ENCODE measurements at regions not wholly inside any gene's neighbourhood (a gene's known extent, or its start where the extent isn't known, plus 50 kb on each side); places are given as distances from the start of the nearest gene placed in this dataset.

DNA sequence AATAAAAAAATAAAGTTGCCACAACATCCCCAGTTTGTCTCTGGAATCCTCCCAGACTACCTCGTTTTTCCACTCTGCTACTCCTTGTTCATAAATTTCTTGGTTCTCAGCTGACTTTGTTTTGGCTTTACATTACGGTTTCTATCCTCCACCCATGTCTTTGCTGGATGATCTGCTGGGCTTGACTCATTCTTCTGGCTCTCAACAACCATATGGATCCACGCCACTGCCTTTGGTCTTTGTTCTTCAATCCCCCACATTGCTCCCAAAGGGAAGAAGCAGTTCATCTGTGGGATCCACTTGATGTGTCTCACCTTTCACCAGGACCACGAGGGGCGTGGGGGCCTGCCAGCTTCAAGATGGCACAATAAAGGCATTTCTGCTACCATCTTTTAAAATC lies 67.1 kb upstream of the NBL1 start:
- no peak overlapping the region for H3K27ac Mint-ChIP-seq (ENCODE audit: unreplicated experiment)
- DNase-seq (ENCODE audit: extremely low spot score, unreplicated experiment) = no peak

DNA sequence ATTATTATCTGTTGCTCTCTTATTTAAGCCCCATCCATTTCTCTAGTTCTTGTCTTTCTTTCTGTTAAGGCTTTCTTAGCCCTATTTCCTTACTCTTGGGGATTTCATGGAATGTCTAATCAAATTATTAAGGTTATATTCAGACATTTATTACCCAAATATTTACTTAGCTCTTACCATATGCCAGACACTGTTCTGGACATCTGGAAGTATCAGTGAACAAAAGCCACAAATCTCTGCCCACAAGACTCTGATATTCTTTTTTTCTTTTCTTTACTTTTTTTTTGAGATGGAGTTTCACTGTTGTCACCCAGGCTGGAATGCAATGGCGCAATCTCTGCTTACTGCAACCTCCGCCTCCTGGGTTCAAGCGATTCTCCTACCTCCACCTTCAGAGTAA lies 74.3 kb upstream of the NBL1 start:
- H3K4me1 Mint-ChIP-seq (ENCODE audit: unreplicated experiment) = peaks cover 3% of the 10 kb centered on the region
- no peak for DNase-seq (ENCODE audit: extremely low spot score, unreplicated experiment)

More for the DNA sequence above, 67.1 kb upstream of the NBL1 start:
- Mint-ChIP-seq H3K4me1 (ENCODE audit: unreplicated experiment) (no peaks in the 10 kb centered on the region), H3K27me3 (ENCODE audit: unreplicated experiment) (peaks cover 35% of the 10 kb centered on the region), H3K4me3 (ENCODE audit: unreplicated experiment) (no peak overlapping the region), H3K9me3 (ENCODE audit: unreplicated experiment) (no peaks in the 10 kb centered on the region), H3K36me3 (ENCODE audit: unreplicated experiment) (no peaks in the 10 kb centered on the region)
- TF ChIP-seq, protein P1, sequence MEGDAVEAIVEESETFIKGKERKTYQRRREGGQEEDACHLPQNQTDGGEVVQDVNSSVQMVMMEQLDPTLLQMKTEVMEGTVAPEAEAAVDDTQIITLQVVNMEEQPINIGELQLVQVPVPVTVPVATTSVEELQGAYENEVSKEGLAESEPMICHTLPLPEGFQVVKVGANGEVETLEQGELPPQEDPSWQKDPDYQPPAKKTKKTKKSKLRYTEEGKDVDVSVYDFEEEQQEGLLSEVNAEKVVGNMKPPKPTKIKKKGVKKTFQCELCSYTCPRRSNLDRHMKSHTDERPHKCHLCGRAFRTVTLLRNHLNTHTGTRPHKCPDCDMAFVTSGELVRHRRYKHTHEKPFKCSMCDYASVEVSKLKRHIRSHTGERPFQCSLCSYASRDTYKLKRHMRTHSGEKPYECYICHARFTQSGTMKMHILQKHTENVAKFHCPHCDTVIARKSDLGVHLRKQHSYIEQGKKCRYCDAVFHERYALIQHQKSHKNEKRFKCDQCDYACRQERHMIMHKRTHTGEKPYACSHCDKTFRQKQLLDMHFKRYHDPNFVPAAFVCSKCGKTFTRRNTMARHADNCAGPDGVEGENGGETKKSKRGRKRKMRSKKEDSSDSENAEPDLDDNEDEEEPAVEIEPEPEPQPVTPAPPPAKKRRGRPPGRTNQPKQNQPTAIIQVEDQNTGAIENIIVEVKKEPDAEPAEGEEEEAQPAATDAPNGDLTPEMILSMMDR (IDR thresholded peaks at IDR 0.05) = no peak

DNA sequence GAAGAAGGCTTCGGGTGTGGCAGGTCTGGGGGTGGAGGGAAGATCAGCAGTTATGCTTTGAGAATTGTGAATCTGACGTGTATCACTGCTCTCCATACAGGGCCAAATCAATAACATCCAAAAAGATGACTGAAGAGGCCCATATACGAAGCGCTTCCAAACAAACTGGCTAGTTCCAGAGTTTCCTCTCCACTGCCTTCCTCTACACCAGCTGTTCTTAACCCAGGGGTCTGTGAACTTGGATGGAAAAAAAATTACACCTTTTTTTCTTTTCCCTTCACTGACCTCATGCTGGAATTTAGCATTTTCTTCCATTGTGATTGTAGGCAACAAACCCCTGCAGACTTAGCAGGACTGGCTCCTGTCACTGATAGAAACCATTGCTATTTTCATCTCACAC lies 77.1 kb upstream of the NBL1 start:
- TF ChIP-seq, protein P1 (IDR thresholded peaks at IDR 0.05) = no peak
- peaks cover 3% of the 10 kb centered on the region for H3K9me3 Mint-ChIP-seq (ENCODE audit: unreplicated experiment)
- no peak for DNase-seq (ENCODE audit: extremely low spot score, unreplicated experiment)
- peaks cover 16% of the 10 kb centered on the region for H3K4me1 Mint-ChIP-seq (ENCODE audit: unreplicated experiment)
- H3K4me3 Mint-ChIP-seq (ENCODE audit: unreplicated experiment) = no peak overlapping the region
- no peaks in the 10 kb centered on the region for H3K36me3 Mint-ChIP-seq (ENCODE audit: unreplicated experiment)
- H3K27ac Mint-ChIP-seq (ENCODE audit: unreplicated experiment) = no peak overlapping the region
- H3K27me3 Mint-ChIP-seq (ENCODE audit: unreplicated experiment) = peaks cover 7% of the 10 kb centered on the region

More for the DNA sequence above, 74.3 kb upstream of the NBL1 start:
- TF ChIP-seq, protein P1 (IDR thresholded peaks at IDR 0.05) = no peak
- H3K27ac Mint-ChIP-seq (ENCODE audit: unreplicated experiment) = no peak overlapping the region
- H3K4me3 Mint-ChIP-seq (ENCODE audit: unreplicated experiment) = no peak overlapping the region
- peaks cover 15% of the 10 kb centered on the region for H3K27me3 Mint-ChIP-seq (ENCODE audit: unreplicated experiment)
- peaks cover 3% of the 10 kb centered on the region for H3K9me3 Mint-ChIP-seq (ENCODE audit: unreplicated experiment)
- H3K36me3 Mint-ChIP-seq (ENCODE audit: unreplicated experiment) = no peaks in the 10 kb centered on the region

DNA sequence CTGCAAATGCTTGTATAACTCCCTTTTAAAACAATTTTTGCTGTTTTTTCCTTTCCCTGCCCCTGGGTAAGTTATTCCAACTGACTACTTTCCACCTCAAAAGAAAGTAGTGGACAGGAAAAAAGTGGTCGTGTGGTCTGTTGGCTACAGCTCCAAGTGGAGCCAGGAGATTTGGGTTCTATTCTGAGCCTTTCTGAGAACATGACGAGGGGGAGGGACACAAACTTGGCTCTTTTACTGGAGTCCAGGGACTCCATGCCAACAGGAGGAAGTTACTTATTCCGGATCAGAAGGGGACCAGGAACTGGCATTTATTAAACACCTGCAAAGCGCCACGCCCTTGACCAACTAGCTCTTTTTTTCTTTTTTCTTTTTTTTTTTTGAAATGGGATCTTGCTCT lies 79.0 kb upstream of the CAPZB start:
- H3K36me3 Mint-ChIP-seq (ENCODE audit: unreplicated experiment) = no peaks in the 10 kb centered on the region
- H3K27me3 Mint-ChIP-seq (ENCODE audit: unreplicated experiment) = no peaks in the 10 kb centered on the region
- TF ChIP-seq, protein P1 (IDR thresholded peaks at IDR 0.05) = no peak
- no peak overlapping the region for H3K4me3 Mint-ChIP-seq (ENCODE audit: unreplicated experiment)
- no peak for DNase-seq (ENCODE audit: extremely low spot score, unreplicated experiment)
- H3K27ac Mint-ChIP-seq (ENCODE audit: unreplicated experiment) = no peak overlapping the region
- peaks cover 15% of the 10 kb centered on the region for H3K4me1 Mint-ChIP-seq (ENCODE audit: unreplicated experiment)
- no peaks in the 10 kb centered on the region for H3K9me3 Mint-ChIP-seq (ENCODE audit: unreplicated experiment)

DNA sequence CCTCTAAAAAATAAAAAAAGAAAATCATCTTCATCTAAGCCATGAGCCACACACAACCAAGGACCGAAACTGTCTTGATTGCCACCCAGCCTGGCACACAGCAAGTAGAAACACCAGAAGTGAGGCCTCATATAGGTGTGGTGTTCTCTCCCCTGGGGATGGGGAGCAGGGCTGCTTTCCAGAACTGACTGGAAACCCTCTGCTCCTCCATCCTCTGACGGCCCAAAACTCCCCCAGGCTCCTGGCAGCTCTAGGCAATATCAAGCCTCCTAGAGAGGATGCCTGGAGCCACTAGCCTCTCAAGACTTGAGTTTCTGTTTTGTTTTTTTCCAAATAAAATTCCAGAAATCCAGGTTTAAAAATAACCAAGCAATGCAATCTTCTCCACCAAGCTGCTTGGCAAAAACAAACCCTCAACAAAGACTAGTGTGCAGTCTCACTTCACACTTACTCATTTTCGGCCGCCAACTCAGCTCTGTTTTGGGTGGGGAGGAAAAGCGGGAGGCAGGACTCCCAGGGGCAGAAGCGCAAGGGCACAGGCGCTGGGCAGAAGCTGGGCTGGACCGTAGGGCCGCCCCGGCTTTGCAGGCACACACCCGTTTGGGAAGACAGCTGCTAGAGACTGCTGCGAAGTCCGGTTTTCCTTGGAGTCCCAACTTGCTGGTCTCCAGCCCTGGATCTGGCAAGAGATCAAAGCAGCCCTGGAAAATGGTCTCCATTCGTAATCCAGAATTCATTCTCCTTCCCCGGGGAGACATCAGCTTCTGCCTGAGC lies 78.2 kb upstream of the CAPZB start:
- H3K27ac Mint-ChIP-seq (ENCODE audit: unreplicated experiment) = no peak overlapping the region
- H3K36me3 Mint-ChIP-seq (ENCODE audit: unreplicated experiment) = no peaks in the 10 kb centered on the region
- no peaks in the 10 kb centered on the region for H3K27me3 Mint-ChIP-seq (ENCODE audit: unreplicated experiment)
- H3K4me1 Mint-ChIP-seq (ENCODE audit: unreplicated experiment) = peaks cover 15% of the 10 kb centered on the region
- TF ChIP-seq, protein P1 (IDR thresholded peaks at IDR 0.05) = no peak
- H3K4me3 Mint-ChIP-seq (ENCODE audit: unreplicated experiment) = no peak overlapping the region
- H3K9me3 Mint-ChIP-seq (ENCODE audit: unreplicated experiment) = no peaks in the 10 kb centered on the region
- no peak for DNase-seq (ENCODE audit: extremely low spot score, unreplicated experiment)

All from osteocyte (in vitro differentiated cells).